ENCODE measurements at regions not wholly inside any gene's neighbourhood (a gene's known extent, or its start where the extent isn't known, plus 50 kb on each side); places are given as distances from the start of the nearest gene placed in this dataset.
"Not testable (repeated sequence)": the region's sequence is repeated elsewhere in the genome, so short reads cannot be mapped to it uniquely, and the experiment has no call there.

GRCh38 chr6:21772477-21772876, 178.9 kb downstream of the SOX4 start:
- DNase-seq (ENCODE audit: low read depth in 2 of 2), result no peak

GRCh38 chr6:21772884-21773575, 179.5 kb downstream of the SOX4 start:
- no peak for DNase-seq (ENCODE audit: low read depth in 2 of 2)

GRCh38 chr6:21773576-21773968, 180.0 kb downstream of the SOX4 start:
- DNase-seq (ENCODE audit: low read depth in 2 of 2), result no peak

- DNase-seq (ENCODE audit: low read depth in 2 of 2), result no peak
Measured at GRCh38 chr6:21777846-21778245, 184.3 kb downstream of the SOX4 start.

GRCh38 chr6:21780141-21780540, 186.6 kb downstream of the SOX4 start:
- DNase-seq (ENCODE audit: low read depth in 2 of 2), result no peak

GRCh38 chr6:21780679-21781078, 187.1 kb downstream of the SOX4 start:
- no peak for DNase-seq (ENCODE audit: low read depth in 2 of 2)

- no peak for DNase-seq (ENCODE audit: low read depth in 2 of 2)
Measured at GRCh38 chr6:21781128-21781527, 187.6 kb downstream of the SOX4 start.

- DNase-seq (ENCODE audit: low read depth in 2 of 2), result no peak
Measured at GRCh38 chr6:21785164-21785563, 191.6 kb downstream of the SOX4 start.

- no peak for DNase-seq (ENCODE audit: low read depth in 2 of 2)
Measured at GRCh38 chr6:21791056-21791455, 197.5 kb downstream of the SOX4 start.

- DNase-seq (ENCODE audit: low read depth in 2 of 2), result no peak
Measured at GRCh38 chr6:21791581-21791980, 198.0 kb downstream of the SOX4 start.

GRCh38 chr6:21792177-21792576, 198.6 kb downstream of the SOX4 start:
- no peak for DNase-seq (ENCODE audit: low read depth in 2 of 2)

GRCh38 chr6:21796979-21797378, 203.4 kb downstream of the SOX4 start:
- not testable (repeated sequence) for DNase-seq (ENCODE audit: low read depth in 2 of 2)

GRCh38 chr6:21798468-21798867, 204.9 kb downstream of the SOX4 start:
- DNase-seq (ENCODE audit: low read depth in 2 of 2), result no peak

GRCh38 chr6:21800330-21800729, 206.8 kb downstream of the SOX4 start:
- no peak for DNase-seq (ENCODE audit: low read depth in 2 of 2)

GRCh38 chr6:21800948-21801438, 207.4 kb downstream of the SOX4 start:
- no peak for DNase-seq (ENCODE audit: low read depth in 2 of 2)

GRCh38 chr6:21801446-21802174, 208.1 kb downstream of the SOX4 start:
- no peak for DNase-seq (ENCODE audit: low read depth in 2 of 2)

GRCh38 chr6:21802175-21802822, 208.7 kb downstream of the SOX4 start:
- no peak for DNase-seq (ENCODE audit: low read depth in 2 of 2)

- DNase-seq (ENCODE audit: low read depth in 2 of 2), result no peak
Measured at GRCh38 chr6:21804941-21805610, 211.5 kb downstream of the SOX4 start.

GRCh38 chr6:21807299-21808044, 213.9 kb downstream of the SOX4 start:
- DNase-seq (ENCODE audit: low read depth in 2 of 2), result no peak

GRCh38 chr6:21808045-21808470, 214.5 kb downstream of the SOX4 start:
- no peak for DNase-seq (ENCODE audit: low read depth in 2 of 2)

- DNase-seq (ENCODE audit: low read depth in 2 of 2), result no peak
Measured at GRCh38 chr6:21808551-21809242, 215.1 kb downstream of the SOX4 start.
